Skeletal muscle satellite cell (primary cell): ENCODE measurements at regions not wholly inside any gene's neighbourhood (a gene's known extent, or its start where the extent isn't known, plus 50 kb on each side); places are given as distances from the start of the nearest gene placed in this dataset.

ENCODE experiments used
- H3K27me3 ChIP-seq: 2 replicates; pipeline ENCODE4 v1.7.0; 2013; ENCODE audit warnings: low read length; ENCODE audit not compliant: control insufficient read depth, insufficient read depth
- H3K36me3 ChIP-seq: 2 replicates; pipeline ENCODE4 v1.7.0; 2013; ENCODE audit warnings: mild to moderate bottlenecking, control low read depth, low read length; ENCODE audit not compliant: insufficient read depth
- H3K4me1 ChIP-seq: 2 replicates; pipeline ENCODE4 v1.7.0; 2013; ENCODE audit warnings: low read length; ENCODE audit not compliant: control insufficient read depth, insufficient read depth
- H3K4me2 ChIP-seq: 2 replicates; pipeline ENCODE4 v1.7.0; 2013; ENCODE audit warnings: mild to moderate bottlenecking, low read length
- H3K4me3 ChIP-seq: 2 replicates; pipeline ENCODE4 v1.7.0; 2013; ENCODE audit warnings: low read length
- H3K9ac ChIP-seq: 2 replicates; pipeline ENCODE4 v1.7.0; 2013; ENCODE audit warnings: mild to moderate bottlenecking, low read depth, low read length, moderate library complexity
- H3K9me3 ChIP-seq: replicated peaks from 2 replicates; pipeline ENCODE4 v1.7.0; 2013; ENCODE audit warnings: mild to moderate bottlenecking, control low read depth, low read length

DNA sequence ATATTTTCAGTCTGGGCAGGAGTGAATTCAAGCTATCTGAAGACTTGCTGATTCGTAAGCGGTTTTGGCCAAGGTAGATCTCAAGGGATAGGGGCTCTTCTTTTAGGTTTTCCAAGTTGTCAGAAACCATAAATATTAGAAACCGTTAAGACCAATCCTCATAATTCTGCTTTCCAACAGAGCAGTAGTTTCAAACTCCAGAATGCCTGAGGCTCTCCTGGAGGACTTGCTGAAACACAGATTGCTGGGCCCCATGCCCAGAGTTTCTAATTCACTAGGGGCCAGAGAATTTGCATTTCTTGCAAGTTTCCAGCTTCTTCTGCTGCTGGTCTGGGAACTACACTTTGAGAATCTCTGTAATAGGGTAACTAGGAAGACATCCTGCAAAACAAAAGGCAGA, 1855.7 kb upstream of the CELF4 start:
- no peaks in the 10 kb centered on the region for H3K9me3 ChIP-seq
- no peaks in the 10 kb centered on the region for H3K4me1 ChIP-seq
- no peak overlapping the region for H3K9ac ChIP-seq
- H3K36me3 ChIP-seq, result no peaks in the 10 kb centered on the region
- H3K4me2 ChIP-seq, result no peak overlapping the region
- H3K27me3 ChIP-seq, result no peaks in the 10 kb centered on the region
- no peak overlapping the region for H3K4me3 ChIP-seq

DNA sequence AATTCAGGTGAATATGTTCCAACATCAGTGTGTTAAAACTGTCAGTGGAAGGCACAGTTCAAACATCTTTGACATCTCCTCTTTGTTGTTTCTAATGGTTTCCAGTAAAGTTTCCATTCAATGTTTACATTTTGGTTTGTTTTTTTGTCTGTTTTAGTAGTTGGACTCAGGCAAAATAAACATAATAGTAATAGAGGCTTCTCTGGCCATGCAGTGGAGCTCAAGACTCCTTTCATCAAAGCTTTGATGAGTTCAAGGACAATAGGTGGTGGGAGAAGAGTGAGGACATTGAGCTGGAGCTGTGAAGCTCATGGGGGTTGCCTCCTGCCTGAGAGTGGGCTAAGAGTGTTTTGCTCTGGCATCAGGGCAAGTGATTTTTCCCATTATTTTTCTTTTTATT, 1853.7 kb upstream of the CELF4 start:
- H3K9ac ChIP-seq, result no peak overlapping the region
- no peaks in the 10 kb centered on the region for H3K36me3 ChIP-seq
- H3K9me3 ChIP-seq, result no peaks in the 10 kb centered on the region
- no peak overlapping the region for H3K4me3 ChIP-seq
- no peak overlapping the region for H3K4me2 ChIP-seq
- no peaks in the 10 kb centered on the region for H3K27me3 ChIP-seq
- peaks cover 4% of the 10 kb centered on the region for H3K4me1 ChIP-seq

DNA sequence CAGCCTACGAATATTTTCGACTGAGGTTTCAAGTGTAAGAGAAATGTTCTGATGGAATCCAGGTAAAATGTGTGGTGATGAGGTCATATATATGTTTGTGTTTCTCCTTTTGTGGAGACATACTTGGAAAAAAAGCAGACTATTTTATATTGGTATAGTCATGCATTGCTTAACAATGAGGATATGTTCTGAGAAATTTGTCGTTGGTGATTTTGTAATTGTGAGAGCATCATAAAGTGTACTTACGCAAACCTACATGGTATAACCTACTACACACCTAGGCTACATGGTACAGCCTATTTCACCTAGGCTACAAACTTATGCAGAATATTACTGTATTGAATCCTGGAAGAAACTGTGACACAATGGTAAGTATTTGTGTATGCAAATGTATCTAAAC, 1849.9 kb upstream of the CELF4 start:
- H3K36me3 ChIP-seq, result no peaks in the 10 kb centered on the region
- H3K27me3 ChIP-seq, result no peaks in the 10 kb centered on the region
- no peak overlapping the region for H3K4me2 ChIP-seq
- H3K4me1 ChIP-seq, result peaks cover 10% of the 10 kb centered on the region
- H3K4me3 ChIP-seq, result no peak overlapping the region
- H3K9me3 ChIP-seq, result no peaks in the 10 kb centered on the region
- H3K9ac ChIP-seq, result no peak overlapping the region

DNA sequence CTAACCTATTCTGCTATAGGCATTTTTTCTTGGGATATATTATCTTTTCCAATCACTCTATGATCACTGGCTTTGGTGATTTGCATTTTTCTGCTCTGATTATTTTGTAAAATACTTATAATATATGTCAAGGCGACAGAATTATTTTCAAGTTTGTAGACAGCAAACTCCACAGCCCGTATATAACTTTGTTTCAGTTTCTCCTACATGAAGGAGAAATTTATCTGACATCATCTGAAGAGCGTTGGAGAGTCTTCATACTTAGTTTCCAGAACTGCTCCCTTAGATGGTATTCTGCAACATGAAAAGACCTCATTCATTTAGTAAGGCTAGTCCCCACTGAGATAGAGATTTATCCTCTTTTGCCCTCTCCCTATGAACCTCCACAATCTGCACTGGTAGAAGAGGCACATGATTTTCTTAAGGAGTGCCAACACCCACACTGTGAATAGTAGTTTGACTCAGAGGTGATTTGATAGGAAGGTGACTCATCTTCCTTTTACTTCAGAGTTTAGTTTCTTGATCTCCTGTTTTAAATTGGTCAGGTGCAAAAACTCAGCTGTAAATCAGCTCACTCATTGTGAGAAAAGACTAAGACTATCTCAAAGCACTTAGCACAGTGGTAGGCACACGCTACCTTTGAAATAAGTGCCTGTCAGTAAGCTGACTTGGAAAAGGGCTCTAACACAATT, 1848.6 kb upstream of the CELF4 start:
- Histone ChIP-seq H3K9ac (no peak overlapping the region), H3K4me1 (peaks cover 10% of the 10 kb centered on the region), H3K9me3 (no peaks in the 10 kb centered on the region), H3K36me3 (no peaks in the 10 kb centered on the region), H3K4me2 (peak overlapping the region; percentile 32), H3K27me3 (no peaks in the 10 kb centered on the region), H3K4me3 (no peak overlapping the region)

DNA sequence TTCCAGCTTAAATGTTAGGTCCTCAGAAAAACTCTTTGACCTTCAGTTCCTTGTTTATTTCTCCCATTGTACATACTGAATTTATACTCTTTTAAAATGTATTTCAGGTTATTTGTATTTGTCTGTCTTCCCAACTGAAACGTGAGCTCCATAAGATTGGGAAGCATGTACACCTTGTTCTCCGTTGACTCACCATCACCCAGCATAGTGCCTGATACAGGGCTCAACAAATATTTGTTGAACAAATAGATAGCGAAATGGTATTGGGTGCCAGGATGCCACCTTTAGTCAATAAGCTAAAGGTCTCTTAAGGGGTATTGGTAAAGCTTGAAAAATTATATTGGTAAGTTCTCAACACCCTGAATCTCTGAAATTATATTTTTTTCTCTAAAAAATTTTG, 1841.3 kb upstream of the CELF4 start:
- H3K4me2 ChIP-seq, result no peak overlapping the region
- H3K9ac ChIP-seq, result no peak overlapping the region
- H3K4me1 ChIP-seq, result peaks cover 6% of the 10 kb centered on the region
- no peak overlapping the region for H3K4me3 ChIP-seq
- H3K27me3 ChIP-seq, result no peaks in the 10 kb centered on the region
- no peaks in the 10 kb centered on the region for H3K9me3 ChIP-seq
- no peaks in the 10 kb centered on the region for H3K36me3 ChIP-seq

DNA sequence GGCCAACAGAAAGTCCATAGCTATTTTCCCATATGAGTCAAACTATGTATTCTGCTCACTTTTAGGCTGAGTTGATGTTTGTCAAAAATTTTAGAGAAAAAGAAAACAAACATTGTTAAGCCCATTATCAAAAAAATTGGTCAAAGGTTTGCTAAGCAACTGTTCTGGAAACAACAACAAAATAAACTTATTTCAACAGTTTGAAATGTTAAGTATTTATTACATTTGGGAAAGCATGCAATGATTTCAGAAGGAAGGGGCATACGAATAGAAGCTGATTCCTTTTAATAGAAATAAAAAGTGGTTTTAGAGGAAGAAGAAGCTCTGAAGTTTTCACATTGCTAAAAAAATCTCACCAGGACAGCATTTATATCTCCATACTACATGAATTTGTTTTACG, 1837.5 kb upstream of the CELF4 start:
- Histone ChIP-seq H3K9me3 (no peaks in the 10 kb centered on the region), H3K27me3 (no peaks in the 10 kb centered on the region), H3K4me2 (no peak overlapping the region), H3K4me1 (peaks cover 6% of the 10 kb centered on the region), H3K36me3 (no peaks in the 10 kb centered on the region), H3K9ac (no peak overlapping the region), H3K4me3 (no peak overlapping the region)

DNA sequence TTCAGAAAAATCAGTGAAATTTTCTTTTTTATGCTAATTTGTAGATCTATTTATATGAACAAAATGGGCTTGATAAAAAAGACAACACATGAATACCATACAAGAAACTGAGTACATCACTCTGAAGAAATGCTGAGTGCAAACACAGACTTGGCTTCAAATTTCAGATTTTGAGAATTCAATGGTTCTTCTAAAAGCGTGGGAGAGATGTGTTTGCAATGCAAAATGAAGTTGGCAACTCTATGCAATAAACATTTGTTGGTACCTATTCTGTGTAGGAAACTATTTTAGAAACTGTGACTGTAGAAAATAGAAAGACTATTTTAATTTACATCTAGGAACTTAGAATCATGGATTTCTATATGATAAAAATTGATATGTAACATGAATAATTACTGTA, 1834.1 kb upstream of the CELF4 start:
- Histone ChIP-seq H3K4me2 (no peak overlapping the region), H3K36me3 (no peaks in the 10 kb centered on the region), H3K9me3 (no peaks in the 10 kb centered on the region), H3K4me3 (no peak overlapping the region), H3K4me1 (peaks cover 6% of the 10 kb centered on the region), H3K27me3 (no peaks in the 10 kb centered on the region), H3K9ac (no peak overlapping the region)

DNA sequence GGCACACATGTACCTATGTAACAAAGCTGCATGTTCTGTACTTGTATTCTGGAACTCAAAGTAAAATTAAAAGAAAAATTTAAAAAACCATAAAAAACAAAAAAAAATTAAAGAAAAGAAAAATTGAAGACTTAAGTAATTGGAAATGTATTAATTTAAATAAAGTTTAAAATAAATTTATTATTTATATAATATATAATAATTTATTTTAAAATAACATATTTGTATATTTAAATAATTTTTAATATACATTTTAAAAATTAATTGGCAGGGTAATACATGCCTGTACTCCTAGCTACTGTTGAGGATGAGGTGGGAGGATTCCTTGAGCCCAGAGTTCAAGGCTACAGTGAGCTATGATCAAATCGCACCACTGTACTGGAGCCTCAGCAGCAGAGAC, 1830.6 kb upstream of the CELF4 start:
- H3K4me2 ChIP-seq, result no peak overlapping the region
- no peaks in the 10 kb centered on the region for H3K27me3 ChIP-seq
- no peak overlapping the region for H3K4me3 ChIP-seq
- no peaks in the 10 kb centered on the region for H3K4me1 ChIP-seq
- H3K36me3 ChIP-seq, result no peaks in the 10 kb centered on the region
- no peaks in the 10 kb centered on the region for H3K9me3 ChIP-seq
- no peak overlapping the region for H3K9ac ChIP-seq

DNA sequence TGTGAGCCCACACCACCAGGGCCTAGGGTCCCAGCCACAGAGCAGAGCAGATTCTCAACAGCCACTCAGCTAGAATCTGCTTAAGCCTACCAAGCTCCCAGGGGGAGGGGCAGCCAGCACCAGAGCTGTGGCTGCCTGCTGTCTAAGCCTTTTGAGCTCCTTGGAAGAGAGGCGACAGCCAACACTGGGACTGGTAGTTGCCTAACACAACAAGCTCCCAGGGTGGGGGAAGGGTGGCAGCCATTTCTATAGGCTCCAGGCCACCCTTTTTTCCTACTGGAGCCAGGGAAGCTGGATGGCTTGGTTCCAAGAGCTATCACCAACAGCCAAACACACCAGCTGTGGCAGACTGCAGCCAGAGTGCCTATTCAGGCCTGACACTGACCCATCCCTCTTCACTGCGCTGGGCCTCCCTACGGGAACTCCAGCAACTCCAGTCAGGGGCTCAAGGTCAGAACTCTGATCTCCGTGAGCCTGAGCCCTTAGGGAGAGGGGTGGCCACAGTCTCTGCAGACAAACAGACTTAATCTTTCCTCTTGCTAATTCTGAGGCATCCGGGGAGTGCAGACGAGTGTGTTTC, 1824.3 kb upstream of the CELF4 start:
- no peak overlapping the region for H3K4me3 ChIP-seq
- H3K27me3 ChIP-seq, result no peaks in the 10 kb centered on the region
- no peak overlapping the region for H3K9ac ChIP-seq
- H3K4me1 ChIP-seq, result no peaks in the 10 kb centered on the region
- no peaks in the 10 kb centered on the region for H3K9me3 ChIP-seq
- H3K36me3 ChIP-seq, result no peaks in the 10 kb centered on the region
- no peak overlapping the region for H3K4me2 ChIP-seq

DNA sequence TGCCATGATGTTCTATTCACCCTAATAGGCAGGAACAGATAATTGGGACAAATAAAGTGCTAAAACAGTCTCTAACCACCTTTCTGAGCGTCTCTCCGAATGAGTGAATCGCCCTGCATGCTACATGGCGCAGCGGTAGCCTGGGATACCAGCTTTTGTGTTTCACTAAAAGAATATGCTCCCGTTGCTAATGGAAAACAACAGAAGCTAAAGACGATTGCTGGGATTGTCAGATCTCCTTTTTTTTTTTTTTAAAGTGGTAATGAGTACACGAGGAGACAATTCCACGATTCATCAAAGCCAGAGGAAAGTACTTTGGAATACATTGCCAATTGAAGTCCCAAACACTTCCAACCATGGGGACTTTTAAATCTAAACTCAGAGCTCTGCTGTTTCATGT, 1815.3 kb upstream of the CELF4 start:
- Histone ChIP-seq H3K4me1 (no peaks in the 10 kb centered on the region), H3K27me3 (no peaks in the 10 kb centered on the region), H3K4me2 (no peak overlapping the region), H3K4me3 (no peak overlapping the region), H3K9ac (no peak overlapping the region), H3K9me3 (no peaks in the 10 kb centered on the region), H3K36me3 (no peaks in the 10 kb centered on the region)

DNA sequence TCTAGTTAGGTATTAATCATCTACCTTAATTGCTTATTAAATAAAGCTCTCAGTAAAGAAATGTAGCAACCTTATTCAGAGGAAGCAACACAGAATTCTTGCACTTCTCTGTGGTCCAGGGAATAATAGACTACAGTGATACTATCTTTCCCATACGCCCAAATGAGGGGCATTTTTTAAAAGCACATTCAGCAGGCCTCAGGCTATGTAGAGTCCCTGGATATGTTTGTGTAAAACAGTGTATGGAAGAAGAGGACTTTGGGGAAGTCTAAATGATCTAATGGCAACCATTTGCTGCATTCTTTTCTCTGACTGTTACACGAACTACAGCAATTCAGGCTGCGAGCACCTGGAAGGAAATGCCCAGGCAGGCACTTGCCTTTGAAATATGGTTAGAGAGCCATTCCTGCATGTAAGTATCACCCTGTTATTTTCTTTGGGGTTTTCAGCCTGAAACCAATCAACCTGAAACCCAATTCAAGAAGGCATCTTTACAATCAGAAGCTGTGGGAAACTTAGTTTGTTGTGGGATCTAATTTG, 1814.7 kb upstream of the CELF4 start:
- Histone ChIP-seq H3K9ac (no peak overlapping the region), H3K4me3 (no peak overlapping the region), H3K9me3 (no peaks in the 10 kb centered on the region), H3K36me3 (no peaks in the 10 kb centered on the region), H3K4me1 (no peaks in the 10 kb centered on the region), H3K4me2 (no peak overlapping the region), H3K27me3 (no peaks in the 10 kb centered on the region)

DNA sequence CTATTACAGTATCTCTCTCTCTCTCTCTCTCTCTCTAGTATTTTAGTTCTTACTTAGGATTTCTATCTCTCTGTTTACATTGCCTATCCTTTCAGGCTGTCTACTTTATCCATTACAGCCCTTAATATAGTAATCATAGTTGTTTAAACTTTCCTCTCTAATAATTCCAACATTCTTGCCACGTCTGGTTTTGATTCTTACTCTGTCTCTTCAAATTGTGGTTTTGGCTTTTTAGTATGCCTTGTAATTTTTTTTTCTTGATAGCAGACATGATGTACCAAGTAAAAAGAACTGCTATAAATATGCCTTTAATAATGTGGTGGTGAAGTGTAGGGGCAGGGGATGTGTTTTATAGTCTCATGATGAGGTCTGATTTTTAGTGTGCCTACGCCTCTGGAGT, 1809.5 kb upstream of the CELF4 start:
- no peaks in the 10 kb centered on the region for H3K27me3 ChIP-seq
- H3K4me2 ChIP-seq, result no peak overlapping the region
- H3K9ac ChIP-seq, result no peak overlapping the region
- H3K4me1 ChIP-seq, result no peaks in the 10 kb centered on the region
- H3K36me3 ChIP-seq, result no peaks in the 10 kb centered on the region
- no peaks in the 10 kb centered on the region for H3K9me3 ChIP-seq
- no peak overlapping the region for H3K4me3 ChIP-seq
